ENCODE measurements at regions not wholly inside any gene's neighbourhood (a gene's known extent, or its start where the extent isn't known, plus 50 kb on each side); places are given as distances from the start of the nearest gene placed in this dataset.

DNA sequence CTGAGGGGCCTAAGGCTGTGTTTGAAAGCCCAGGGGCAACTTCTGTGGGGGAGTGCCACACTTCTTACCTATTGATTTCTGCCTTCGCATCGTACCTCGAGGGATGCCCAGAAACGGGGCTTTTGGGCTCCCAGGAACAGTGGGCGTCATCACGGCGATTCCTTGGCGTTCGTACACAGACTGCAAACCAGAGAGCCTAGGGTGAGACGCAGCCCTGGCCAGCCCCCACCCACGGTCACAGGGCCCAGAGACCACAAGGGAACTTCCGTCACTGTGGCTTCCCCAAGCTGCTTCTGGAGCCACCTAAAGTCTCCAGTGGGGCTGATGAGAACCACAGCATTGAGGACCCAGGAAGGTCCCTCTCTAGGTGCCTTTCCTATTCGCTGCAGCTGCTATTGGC is 91.9 kb downstream of the CTTN start:
- H3K4me3 Mint-ChIP-seq = no peak overlapping the region
- TF ChIP-seq ZNF114 (CRISPR knock-in tag; IDR thresholded peaks at IDR 0.05) (no peak), EZH2phosphoT487 (IDR thresholded peaks at IDR 0.05; ENCODE audit: unreplicated experiment) (no peak), POLR2AphosphoS5 (IDR thresholded peaks at IDR 0.05; ENCODE audit: low read depth) (no peak), JUNB (IDR thresholded peaks at IDR 0.05; ENCODE audit: unreplicated experiment) (no peak), CREB1 (CRISPR knock-in tag; IDR thresholded peaks at IDR 0.05; ENCODE audit: low read depth) (no peak), NANOG (IDR thresholded peaks at IDR 0.05; ENCODE audit: borderline replicate concordance) (no peak), ZNF331 (CRISPR knock-in tag; IDR thresholded peaks at IDR 0.05; ENCODE audit: low read depth) (no peak), STAT1 (IDR thresholded peaks at IDR 0.05; ENCODE audit: unreplicated experiment) (no peak), EZH2 (IDR thresholded peaks at IDR 0.05; ENCODE audit: low read depth, unreplicated experiment) (no peak)
- TF ChIP-seq, protein P1, sequence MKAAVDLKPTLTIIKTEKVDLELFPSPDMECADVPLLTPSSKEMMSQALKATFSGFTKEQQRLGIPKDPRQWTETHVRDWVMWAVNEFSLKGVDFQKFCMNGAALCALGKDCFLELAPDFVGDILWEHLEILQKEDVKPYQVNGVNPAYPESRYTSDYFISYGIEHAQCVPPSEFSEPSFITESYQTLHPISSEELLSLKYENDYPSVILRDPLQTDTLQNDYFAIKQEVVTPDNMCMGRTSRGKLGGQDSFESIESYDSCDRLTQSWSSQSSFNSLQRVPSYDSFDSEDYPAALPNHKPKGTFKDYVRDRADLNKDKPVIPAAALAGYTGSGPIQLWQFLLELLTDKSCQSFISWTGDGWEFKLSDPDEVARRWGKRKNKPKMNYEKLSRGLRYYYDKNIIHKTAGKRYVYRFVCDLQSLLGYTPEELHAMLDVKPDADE (IDR thresholded peaks at IDR 0.05) = no peak
- TF ChIP-seq, protein P2, sequence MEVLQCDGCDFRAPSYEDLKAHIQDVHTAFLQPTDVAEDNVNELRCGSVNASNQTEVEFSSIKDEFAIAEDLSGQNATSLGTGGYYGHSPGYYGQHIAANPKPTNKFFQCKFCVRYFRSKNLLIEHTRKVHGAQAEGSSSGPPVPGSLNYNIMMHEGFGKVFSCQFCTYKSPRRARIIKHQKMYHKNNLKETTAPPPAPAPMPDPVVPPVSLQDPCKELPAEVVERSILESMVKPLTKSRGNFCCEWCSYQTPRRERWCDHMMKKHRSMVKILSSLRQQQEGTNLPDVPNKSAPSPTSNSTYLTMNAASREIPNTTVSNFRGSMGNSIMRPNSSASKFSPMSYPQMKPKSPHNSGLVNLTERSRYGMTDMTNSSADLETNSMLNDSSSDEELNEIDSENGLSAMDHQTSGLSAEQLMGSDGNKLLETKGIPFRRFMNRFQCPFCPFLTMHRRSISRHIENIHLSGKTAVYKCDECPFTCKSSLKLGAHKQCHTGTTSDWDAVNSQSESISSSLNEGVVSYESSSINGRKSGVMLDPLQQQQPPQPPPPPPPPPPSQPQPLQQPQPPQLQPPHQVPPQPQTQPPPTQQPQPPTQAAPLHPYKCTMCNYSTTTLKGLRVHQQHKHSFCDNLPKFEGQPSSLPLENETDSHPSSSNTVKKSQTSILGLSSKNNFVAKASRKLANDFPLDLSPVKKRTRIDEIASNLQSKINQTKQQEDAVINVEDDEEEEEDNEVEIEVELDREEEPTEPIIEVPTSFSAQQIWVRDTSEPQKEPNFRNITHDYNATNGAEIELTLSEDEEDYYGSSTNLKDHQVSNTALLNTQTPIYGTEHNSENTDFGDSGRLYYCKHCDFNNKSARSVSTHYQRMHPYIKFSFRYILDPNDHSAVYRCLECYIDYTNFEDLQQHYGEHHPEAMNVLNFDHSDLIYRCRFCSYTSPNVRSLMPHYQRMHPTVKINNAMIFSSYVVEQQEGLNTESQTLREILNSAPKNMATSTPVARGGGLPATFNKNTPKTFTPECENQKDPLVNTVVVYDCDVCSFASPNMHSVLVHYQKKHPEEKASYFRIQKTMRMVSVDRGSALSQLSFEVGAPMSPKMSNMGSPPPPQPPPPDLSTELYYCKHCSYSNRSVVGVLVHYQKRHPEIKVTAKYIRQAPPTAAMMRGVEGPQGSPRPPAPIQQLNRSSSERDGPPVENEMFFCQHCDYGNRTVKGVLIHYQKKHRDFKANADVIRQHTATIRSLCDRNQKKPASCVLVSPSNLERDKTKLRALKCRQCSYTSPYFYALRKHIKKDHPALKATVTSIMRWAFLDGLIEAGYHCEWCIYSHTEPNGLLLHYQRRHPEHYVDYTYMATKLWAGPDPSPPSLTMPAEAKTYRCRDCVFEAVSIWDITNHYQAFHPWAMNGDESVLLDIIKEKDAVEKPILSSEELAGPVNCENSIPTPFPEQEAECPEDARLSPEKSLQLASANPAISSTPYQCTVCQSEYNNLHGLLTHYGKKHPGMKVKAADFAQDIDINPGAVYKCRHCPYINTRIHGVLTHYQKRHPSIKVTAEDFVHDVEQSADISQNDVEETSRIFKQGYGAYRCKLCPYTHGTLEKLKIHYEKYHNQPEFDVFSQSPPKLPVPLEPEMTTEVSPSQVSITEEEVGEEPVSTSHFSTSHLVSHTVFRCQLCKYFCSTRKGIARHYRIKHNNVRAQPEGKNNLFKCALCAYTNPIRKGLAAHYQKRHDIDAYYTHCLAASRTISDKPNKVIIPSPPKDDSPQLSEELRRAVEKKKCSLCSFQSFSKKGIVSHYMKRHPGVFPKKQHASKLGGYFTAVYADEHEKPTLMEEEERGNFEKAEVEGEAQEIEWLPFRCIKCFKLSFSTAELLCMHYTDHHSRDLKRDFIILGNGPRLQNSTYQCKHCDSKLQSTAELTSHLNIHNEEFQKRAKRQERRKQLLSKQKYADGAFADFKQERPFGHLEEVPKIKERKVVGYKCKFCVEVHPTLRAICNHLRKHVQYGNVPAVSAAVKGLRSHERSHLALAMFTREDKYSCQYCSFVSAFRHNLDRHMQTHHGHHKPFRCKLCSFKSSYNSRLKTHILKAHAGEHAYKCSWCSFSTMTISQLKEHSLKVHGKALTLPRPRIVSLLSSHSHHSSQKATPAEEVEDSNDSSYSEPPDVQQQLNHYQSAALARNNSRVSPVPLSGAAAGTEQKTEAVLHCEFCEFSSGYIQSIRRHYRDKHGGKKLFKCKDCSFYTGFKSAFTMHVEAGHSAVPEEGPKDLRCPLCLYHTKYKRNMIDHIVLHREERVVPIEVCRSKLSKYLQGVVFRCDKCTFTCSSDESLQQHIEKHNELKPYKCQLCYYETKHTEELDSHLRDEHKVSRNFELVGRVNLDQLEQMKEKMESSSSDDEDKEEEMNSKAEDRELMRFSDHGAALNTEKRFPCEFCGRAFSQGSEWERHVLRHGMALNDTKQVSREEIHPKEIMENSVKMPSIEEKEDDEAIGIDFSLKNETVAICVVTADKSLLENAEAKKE (CRISPR knock-in tag; IDR thresholded peaks at IDR 0.05) = no peak
- TF ChIP-seq, protein P3, sequence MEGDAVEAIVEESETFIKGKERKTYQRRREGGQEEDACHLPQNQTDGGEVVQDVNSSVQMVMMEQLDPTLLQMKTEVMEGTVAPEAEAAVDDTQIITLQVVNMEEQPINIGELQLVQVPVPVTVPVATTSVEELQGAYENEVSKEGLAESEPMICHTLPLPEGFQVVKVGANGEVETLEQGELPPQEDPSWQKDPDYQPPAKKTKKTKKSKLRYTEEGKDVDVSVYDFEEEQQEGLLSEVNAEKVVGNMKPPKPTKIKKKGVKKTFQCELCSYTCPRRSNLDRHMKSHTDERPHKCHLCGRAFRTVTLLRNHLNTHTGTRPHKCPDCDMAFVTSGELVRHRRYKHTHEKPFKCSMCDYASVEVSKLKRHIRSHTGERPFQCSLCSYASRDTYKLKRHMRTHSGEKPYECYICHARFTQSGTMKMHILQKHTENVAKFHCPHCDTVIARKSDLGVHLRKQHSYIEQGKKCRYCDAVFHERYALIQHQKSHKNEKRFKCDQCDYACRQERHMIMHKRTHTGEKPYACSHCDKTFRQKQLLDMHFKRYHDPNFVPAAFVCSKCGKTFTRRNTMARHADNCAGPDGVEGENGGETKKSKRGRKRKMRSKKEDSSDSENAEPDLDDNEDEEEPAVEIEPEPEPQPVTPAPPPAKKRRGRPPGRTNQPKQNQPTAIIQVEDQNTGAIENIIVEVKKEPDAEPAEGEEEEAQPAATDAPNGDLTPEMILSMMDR (conservative IDR thresholded peaks at IDR 0.05; ENCODE audit: low read depth in 2 of 2) = no peak
- TF ChIP-seq, protein P4, sequence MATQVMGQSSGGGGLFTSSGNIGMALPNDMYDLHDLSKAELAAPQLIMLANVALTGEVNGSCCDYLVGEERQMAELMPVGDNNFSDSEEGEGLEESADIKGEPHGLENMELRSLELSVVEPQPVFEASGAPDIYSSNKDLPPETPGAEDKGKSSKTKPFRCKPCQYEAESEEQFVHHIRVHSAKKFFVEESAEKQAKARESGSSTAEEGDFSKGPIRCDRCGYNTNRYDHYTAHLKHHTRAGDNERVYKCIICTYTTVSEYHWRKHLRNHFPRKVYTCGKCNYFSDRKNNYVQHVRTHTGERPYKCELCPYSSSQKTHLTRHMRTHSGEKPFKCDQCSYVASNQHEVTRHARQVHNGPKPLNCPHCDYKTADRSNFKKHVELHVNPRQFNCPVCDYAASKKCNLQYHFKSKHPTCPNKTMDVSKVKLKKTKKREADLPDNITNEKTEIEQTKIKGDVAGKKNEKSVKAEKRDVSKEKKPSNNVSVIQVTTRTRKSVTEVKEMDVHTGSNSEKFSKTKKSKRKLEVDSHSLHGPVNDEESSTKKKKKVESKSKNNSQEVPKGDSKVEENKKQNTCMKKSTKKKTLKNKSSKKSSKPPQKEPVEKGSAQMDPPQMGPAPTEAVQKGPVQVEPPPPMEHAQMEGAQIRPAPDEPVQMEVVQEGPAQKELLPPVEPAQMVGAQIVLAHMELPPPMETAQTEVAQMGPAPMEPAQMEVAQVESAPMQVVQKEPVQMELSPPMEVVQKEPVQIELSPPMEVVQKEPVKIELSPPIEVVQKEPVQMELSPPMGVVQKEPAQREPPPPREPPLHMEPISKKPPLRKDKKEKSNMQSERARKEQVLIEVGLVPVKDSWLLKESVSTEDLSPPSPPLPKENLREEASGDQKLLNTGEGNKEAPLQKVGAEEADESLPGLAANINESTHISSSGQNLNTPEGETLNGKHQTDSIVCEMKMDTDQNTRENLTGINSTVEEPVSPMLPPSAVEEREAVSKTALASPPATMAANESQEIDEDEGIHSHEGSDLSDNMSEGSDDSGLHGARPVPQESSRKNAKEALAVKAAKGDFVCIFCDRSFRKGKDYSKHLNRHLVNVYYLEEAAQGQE (IDR thresholded peaks at IDR 0.05; ENCODE audit: unreplicated experiment) = no peak

More for the DNA sequence above, 91.9 kb downstream of the CTTN start:
- DNase-seq (ENCODE audit: low spot score) = no peak
- H3K27me3 ChIP-seq (ENCODE audit: insufficient read depth) = no peaks in the 10 kb centered on the region
- no peaks in the 10 kb centered on the region for H3K9me2 ChIP-seq (ENCODE audit: insufficient read depth)
- no peak overlapping the region for H3K4me2 ChIP-seq
- no peaks in the 10 kb centered on the region for H3K4me1 ChIP-seq (ENCODE audit: insufficient read depth)
- ATAC-seq = no peak
- no peak overlapping the region for H3K27ac ChIP-seq (ENCODE audit: low read depth)
- H3K79me2 ChIP-seq (replicated peaks; ENCODE audit: insufficient read depth) = no peaks in the 10 kb centered on the region
- no peaks in the 10 kb centered on the region for H3K36me3 ChIP-seq (ENCODE audit: insufficient read depth)
- H4K20me1 ChIP-seq (replicated peaks; ENCODE audit: insufficient read depth) = no peaks in the 10 kb centered on the region; the same call in 1 of the 2 replicates
- H3F3A ChIP-seq (replicated peaks; ENCODE audit: low read depth) = no peaks in the 10 kb centered on the region
- no peaks in the 10 kb centered on the region for H3K4me1 Mint-ChIP-seq
- H3K27me3 Mint-ChIP-seq (ENCODE audit: insufficient read depth, low read depth, poor library complexity) = peaks cover 26% of the 10 kb centered on the region
- no peak overlapping the region for H2AFZ ChIP-seq
- no peak overlapping the region for H3K27ac Mint-ChIP-seq
- H3K36me3 Mint-ChIP-seq (ENCODE audit: low read depth) = peaks cover 80% of the 10 kb centered on the region
- peaks cover 22% of the 10 kb centered on the region for H3K9me3 Mint-ChIP-seq
- no peak overlapping the region for H3K4me3 ChIP-seq

All from GM23338 (cell line).